ENCODE measurements at regions not wholly inside any gene's neighbourhood (a gene's known extent, or its start where the extent isn't known, plus 50 kb on each side); places are given as distances from the start of the nearest gene placed in this dataset.

DNA sequence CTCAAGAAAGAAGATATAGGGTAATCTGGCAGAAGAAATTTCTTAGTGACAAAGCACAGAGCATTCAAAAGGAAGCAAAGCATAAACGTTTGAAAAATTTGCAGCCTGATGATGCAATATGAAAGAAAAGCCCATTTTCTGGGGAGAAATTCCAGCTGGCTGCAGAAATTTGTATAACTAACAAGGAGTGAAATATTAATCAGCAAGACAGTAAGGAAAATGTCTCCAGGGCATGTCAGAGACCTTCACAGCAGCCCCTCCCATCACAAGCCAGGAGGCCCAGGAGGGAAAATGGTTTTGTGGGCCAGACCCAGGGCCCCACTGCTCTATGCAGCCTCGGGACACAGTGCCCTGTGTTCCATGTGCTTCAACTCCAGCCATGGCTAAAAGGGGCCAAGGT, 359.4 kb downstream of the HINT1 start:
- H3K9me3 Mint-ChIP-seq, result peaks cover 11% of the 10 kb centered on the region
- TF ChIP-seq, protein P1, sequence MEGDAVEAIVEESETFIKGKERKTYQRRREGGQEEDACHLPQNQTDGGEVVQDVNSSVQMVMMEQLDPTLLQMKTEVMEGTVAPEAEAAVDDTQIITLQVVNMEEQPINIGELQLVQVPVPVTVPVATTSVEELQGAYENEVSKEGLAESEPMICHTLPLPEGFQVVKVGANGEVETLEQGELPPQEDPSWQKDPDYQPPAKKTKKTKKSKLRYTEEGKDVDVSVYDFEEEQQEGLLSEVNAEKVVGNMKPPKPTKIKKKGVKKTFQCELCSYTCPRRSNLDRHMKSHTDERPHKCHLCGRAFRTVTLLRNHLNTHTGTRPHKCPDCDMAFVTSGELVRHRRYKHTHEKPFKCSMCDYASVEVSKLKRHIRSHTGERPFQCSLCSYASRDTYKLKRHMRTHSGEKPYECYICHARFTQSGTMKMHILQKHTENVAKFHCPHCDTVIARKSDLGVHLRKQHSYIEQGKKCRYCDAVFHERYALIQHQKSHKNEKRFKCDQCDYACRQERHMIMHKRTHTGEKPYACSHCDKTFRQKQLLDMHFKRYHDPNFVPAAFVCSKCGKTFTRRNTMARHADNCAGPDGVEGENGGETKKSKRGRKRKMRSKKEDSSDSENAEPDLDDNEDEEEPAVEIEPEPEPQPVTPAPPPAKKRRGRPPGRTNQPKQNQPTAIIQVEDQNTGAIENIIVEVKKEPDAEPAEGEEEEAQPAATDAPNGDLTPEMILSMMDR (IDR thresholded peaks at IDR 0.05; ENCODE audit: unreplicated experiment), result no peak
- H3K36me3 Mint-ChIP-seq, result no peaks in the 10 kb centered on the region
- DNase-seq (ENCODE audit: low spot score in 2 of 2, unreplicated experiment in 2 of 2), result no peak
- no peak overlapping the region for H3K4me3 Mint-ChIP-seq
- H3K27me3 Mint-ChIP-seq (ENCODE audit: low read depth), result no peaks in the 10 kb centered on the region
- H3K4me1 Mint-ChIP-seq, result peaks cover 12% of the 10 kb centered on the region
- H3K27ac Mint-ChIP-seq, result no peak overlapping the region

DNA sequence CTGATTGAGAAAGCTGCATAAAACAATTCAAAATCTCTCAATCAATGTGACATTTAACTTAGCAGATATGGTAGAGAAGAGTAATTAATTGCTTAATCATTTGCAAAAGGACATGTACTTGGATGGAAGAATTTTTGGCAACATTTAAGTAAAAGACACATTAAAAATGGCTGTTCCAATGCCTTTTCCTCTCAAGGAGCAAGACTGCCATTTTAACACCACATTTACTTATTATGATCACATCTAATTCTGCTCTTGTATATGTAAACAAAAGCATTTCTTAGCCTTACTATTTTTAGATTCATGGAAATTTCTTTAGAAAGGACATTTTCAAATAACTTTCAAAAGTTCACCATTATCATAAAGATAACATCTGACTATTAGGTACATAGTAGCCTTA, 360.0 kb downstream of the HINT1 start:
- Mint-ChIP-seq H3K4me3 (no peak overlapping the region), H3K27ac (no peak overlapping the region), H3K27me3 (ENCODE audit: low read depth) (no peaks in the 10 kb centered on the region), H3K4me1 (peaks cover 12% of the 10 kb centered on the region), H3K9me3 (peaks cover 15% of the 10 kb centered on the region), H3K36me3 (no peaks in the 10 kb centered on the region)
- no peak for DNase-seq (ENCODE audit: low spot score in 2 of 2, unreplicated experiment in 2 of 2)
- TF ChIP-seq, protein P1 (IDR thresholded peaks at IDR 0.05; ENCODE audit: unreplicated experiment), result no peak

DNA sequence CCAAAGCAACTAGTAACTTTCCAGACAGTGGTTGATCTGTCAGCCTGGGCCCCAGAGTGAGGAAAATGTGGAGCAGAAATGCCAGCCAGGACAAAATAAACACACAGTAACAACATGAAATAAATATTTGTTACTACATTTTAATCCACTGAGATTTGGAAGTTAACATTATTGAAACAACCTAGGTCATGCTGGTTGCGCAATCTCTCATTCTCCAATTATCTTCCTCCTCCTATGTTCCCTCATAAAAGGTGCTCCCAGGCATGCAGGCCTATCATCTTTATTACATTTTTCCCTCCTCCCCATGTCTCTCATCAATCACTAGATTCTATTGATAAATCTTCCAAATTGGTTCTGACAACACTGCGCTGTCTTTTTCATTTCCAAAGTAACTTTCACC, 363.1 kb downstream of the HINT1 start:
- TF ChIP-seq, protein P1 (IDR thresholded peaks at IDR 0.05; ENCODE audit: unreplicated experiment), result no peak
- H3K4me3 Mint-ChIP-seq, result no peak overlapping the region
- H3K9me3 Mint-ChIP-seq, result peaks cover 29% of the 10 kb centered on the region
- H3K4me1 Mint-ChIP-seq, result peaks cover 12% of the 10 kb centered on the region
- no peaks in the 10 kb centered on the region for H3K36me3 Mint-ChIP-seq
- no peak overlapping the region for H3K27ac Mint-ChIP-seq
- no peaks in the 10 kb centered on the region for H3K27me3 Mint-ChIP-seq (ENCODE audit: low read depth)
- no peak for DNase-seq (ENCODE audit: low spot score in 2 of 2, unreplicated experiment in 2 of 2)

DNA sequence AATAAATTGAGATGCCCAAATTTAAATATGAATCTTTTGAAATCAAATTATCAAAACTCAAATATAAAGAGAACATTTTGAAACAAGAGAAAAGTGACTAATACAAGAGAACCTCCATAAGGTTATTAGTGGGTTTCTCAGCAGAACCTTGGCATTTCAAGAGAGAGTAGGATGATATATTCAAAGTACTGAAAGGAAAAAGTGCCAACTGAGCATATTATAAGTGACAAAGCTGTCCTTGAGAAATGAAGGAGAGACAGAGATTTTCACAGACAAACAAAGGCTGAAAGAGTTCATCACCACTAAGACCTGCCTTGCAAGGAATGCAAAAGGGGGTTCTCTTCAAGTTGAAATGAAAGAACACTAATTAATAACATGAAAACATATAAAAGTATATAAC, 366.0 kb downstream of the HINT1 start:
- H3K4me1 Mint-ChIP-seq, result no peaks in the 10 kb centered on the region
- H3K9me3 Mint-ChIP-seq, result peaks cover 29% of the 10 kb centered on the region
- H3K27me3 Mint-ChIP-seq (ENCODE audit: low read depth), result no peaks in the 10 kb centered on the region
- DNase-seq (ENCODE audit: low spot score in 2 of 2, unreplicated experiment in 2 of 2), result no peak
- TF ChIP-seq, protein P1 (IDR thresholded peaks at IDR 0.05; ENCODE audit: unreplicated experiment), result no peak
- H3K4me3 Mint-ChIP-seq, result no peak overlapping the region
- no peaks in the 10 kb centered on the region for H3K36me3 Mint-ChIP-seq
- H3K27ac Mint-ChIP-seq, result no peak overlapping the region

DNA sequence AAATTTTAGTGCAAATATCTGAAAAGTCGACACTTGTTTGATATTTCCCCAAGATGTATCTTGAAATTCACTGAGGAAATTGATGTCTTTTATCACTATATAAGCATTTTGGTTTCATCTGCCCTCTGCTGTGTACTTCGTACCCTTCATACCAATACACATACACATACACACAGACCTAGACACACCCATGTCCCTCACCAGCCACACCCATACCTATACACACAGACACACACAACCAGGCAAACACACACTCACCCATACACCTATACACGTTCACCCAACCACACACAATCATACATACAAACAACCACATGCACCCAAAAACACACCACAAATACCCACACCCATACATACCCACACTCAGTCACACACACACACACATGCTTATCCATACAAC, 367.8 kb downstream of the HINT1 start:
- DNase-seq (ENCODE audit: low spot score in 2 of 2, unreplicated experiment in 2 of 2), result no peak
- H3K4me1 Mint-ChIP-seq, result no peaks in the 10 kb centered on the region
- H3K4me3 Mint-ChIP-seq, result no peak overlapping the region
- no peak overlapping the region for H3K27ac Mint-ChIP-seq
- peaks cover 29% of the 10 kb centered on the region for H3K9me3 Mint-ChIP-seq
- no peaks in the 10 kb centered on the region for H3K36me3 Mint-ChIP-seq
- TF ChIP-seq, protein P1 (IDR thresholded peaks at IDR 0.05; ENCODE audit: unreplicated experiment), result no peak
- no peaks in the 10 kb centered on the region for H3K27me3 Mint-ChIP-seq (ENCODE audit: low read depth)

DNA sequence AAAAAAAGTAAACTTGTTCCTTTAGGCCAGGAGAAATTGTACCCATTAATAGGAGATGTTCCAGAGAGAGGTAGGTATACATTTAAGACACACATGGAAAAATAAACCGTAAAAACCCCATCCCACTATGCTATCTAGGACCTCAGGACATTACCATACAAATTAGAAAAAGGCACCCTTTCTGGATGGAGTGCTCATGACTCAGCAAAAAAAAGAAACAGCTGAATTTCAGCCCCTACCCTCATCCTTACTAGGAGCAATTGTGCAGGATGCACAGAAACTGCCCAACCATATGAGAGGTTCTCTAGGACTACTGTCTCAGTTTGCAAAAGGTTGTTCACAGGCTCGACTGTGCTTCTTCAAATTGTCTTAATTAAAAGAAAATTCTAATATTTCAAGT, 368.2 kb downstream of the HINT1 start:
- TF ChIP-seq, protein P1 (IDR thresholded peaks at IDR 0.05; ENCODE audit: unreplicated experiment), result no peak
- DNase-seq (ENCODE audit: low spot score in 2 of 2, unreplicated experiment in 2 of 2), result no peak
- Mint-ChIP-seq H3K27ac (no peak overlapping the region), H3K27me3 (ENCODE audit: low read depth) (no peaks in the 10 kb centered on the region), H3K4me1 (no peaks in the 10 kb centered on the region), H3K4me3 (no peak overlapping the region), H3K9me3 (peaks cover 29% of the 10 kb centered on the region), H3K36me3 (no peaks in the 10 kb centered on the region)
